ENCODE measurements at regions not wholly inside any gene's neighbourhood (a gene's known extent, or its start where the extent isn't known, plus 50 kb on each side); places are given as distances from the start of the nearest gene placed in this dataset.

GRCh38 chr19:29420065-29420464 lies 105.7 kb upstream of the VSTM2B start:
- Histone ChIP-seq H2AFZ (ENCODE audit: low read depth, low read length) (no peak overlapping the region), H3F3A (ENCODE audit: insufficient read depth, low read length, poor library complexity, severe bottlenecking) (no peaks in the 10 kb centered on the region), H3K9me2 (ENCODE audit: insufficient read depth, low read length) (no peaks in the 10 kb centered on the region), H3K36me3 (ENCODE audit: insufficient read depth, low read length) (no peaks in the 10 kb centered on the region), H3K9me3 (ENCODE audit: low read length) (no peaks in the 10 kb centered on the region), H3K9ac (ENCODE audit: low read length) (no peak overlapping the region), H4K20me1 (ENCODE audit: insufficient read depth) (no peaks in the 10 kb centered on the region), H3K27ac (ENCODE audit: low read length) (no peak overlapping the region), H3K79me2 (replicated peaks; ENCODE audit: insufficient read depth, low read length) (no peaks in the 10 kb centered on the region), H3K4me2 (ENCODE audit: low read length) (no peak overlapping the region), H3K4me3 (ENCODE audit: low read length) (no peak overlapping the region), H3K27me3 (ENCODE audit: insufficient read depth, low read depth, low read length) (no peaks in the 10 kb centered on the region)
- no peak for TF ChIP-seq POLR2AphosphoS5 (IDR thresholded peaks at IDR 0.05)
- no peak for TF ChIP-seq CTCF (IDR thresholded peaks at IDR 0.05; ENCODE audit: poor library complexity, severe bottlenecking)
- TF ChIP-seq EZH2 (IDR thresholded peaks at IDR 0.05; ENCODE audit: borderline replicate concordance, insufficient read depth, low read length, poor library complexity, severe bottlenecking) = no peak
- no peak for TF ChIP-seq RAD21 (conservative IDR thresholded peaks at IDR 0.05)
- TF ChIP-seq SMC3 (conservative IDR thresholded peaks at IDR 0.05; ENCODE audit: poor library complexity) = no peak
- TF ChIP-seq, protein P1, sequence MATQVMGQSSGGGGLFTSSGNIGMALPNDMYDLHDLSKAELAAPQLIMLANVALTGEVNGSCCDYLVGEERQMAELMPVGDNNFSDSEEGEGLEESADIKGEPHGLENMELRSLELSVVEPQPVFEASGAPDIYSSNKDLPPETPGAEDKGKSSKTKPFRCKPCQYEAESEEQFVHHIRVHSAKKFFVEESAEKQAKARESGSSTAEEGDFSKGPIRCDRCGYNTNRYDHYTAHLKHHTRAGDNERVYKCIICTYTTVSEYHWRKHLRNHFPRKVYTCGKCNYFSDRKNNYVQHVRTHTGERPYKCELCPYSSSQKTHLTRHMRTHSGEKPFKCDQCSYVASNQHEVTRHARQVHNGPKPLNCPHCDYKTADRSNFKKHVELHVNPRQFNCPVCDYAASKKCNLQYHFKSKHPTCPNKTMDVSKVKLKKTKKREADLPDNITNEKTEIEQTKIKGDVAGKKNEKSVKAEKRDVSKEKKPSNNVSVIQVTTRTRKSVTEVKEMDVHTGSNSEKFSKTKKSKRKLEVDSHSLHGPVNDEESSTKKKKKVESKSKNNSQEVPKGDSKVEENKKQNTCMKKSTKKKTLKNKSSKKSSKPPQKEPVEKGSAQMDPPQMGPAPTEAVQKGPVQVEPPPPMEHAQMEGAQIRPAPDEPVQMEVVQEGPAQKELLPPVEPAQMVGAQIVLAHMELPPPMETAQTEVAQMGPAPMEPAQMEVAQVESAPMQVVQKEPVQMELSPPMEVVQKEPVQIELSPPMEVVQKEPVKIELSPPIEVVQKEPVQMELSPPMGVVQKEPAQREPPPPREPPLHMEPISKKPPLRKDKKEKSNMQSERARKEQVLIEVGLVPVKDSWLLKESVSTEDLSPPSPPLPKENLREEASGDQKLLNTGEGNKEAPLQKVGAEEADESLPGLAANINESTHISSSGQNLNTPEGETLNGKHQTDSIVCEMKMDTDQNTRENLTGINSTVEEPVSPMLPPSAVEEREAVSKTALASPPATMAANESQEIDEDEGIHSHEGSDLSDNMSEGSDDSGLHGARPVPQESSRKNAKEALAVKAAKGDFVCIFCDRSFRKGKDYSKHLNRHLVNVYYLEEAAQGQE (IDR thresholded peaks at IDR 0.05; ENCODE audit: borderline replicate concordance) = no peak
- no peak for TF ChIP-seq MXI1 (conservative IDR thresholded peaks at IDR 0.05; ENCODE audit: poor library complexity, severe bottlenecking)
- TF ChIP-seq TAF1 (IDR thresholded peaks at IDR 0.05; ENCODE audit: low read depth) = no peak
- TF ChIP-seq EP300 (conservative IDR thresholded peaks at IDR 0.05; ENCODE audit: poor library complexity, severe bottlenecking) = no peak

DNA sequence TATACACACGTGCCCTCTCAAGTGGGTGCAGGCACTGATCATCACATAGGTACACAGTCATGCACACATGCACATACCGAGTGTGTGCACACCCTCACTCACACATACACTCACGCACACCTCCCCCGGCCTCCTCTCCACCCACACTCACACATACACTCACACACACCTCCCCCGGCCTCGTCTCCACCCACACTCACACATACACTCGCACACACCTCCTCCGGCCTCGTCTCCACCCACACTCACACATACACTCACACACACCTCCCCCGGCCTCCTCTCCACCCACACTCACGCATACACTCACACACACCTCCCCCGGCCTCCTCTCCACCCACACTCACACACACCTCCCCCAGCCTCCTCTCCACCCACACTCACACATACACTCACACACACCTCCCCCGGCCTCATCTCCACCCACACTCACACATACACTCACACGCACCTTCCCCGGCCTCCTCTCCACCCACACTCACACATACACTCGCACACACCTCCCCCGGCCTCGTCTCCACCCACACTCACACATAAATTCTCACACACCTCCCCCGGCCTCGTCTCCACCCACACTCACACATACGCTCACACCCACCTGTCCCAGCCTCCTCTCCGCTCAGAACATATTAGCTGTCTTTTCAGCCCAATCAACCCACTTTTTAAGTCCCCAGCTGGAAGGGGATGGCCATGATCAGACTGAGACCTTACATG lies 105.2 kb upstream of the VSTM2B start:
- H3K9me3 ChIP-seq (ENCODE audit: low read length) = no peaks in the 10 kb centered on the region
- H2AFZ ChIP-seq (ENCODE audit: low read depth, low read length) = no peak overlapping the region
- no peak overlapping the region for H3K27ac ChIP-seq (ENCODE audit: low read length)
- H4K20me1 ChIP-seq (ENCODE audit: insufficient read depth) = no peaks in the 10 kb centered on the region
- no peaks in the 10 kb centered on the region for H3K79me2 ChIP-seq (replicated peaks; ENCODE audit: insufficient read depth, low read length)
- H3K36me3 ChIP-seq (ENCODE audit: insufficient read depth, low read length) = no peaks in the 10 kb centered on the region
- no peaks in the 10 kb centered on the region for H3F3A ChIP-seq (ENCODE audit: insufficient read depth, low read length, poor library complexity, severe bottlenecking)
- H3K4me2 ChIP-seq (ENCODE audit: low read length) = no peak overlapping the region
- no peak overlapping the region for H3K4me3 ChIP-seq (ENCODE audit: low read length)
- no peaks in the 10 kb centered on the region for H3K27me3 ChIP-seq (ENCODE audit: insufficient read depth, low read depth, low read length)
- H3K9ac ChIP-seq (ENCODE audit: low read length) = no peak overlapping the region
- H3K9me2 ChIP-seq (ENCODE audit: insufficient read depth, low read length) = no peaks in the 10 kb centered on the region
- TF ChIP-seq EP300 (conservative IDR thresholded peaks at IDR 0.05; ENCODE audit: poor library complexity, severe bottlenecking) = no peak
- TF ChIP-seq SMC3 (conservative IDR thresholded peaks at IDR 0.05; ENCODE audit: poor library complexity) = no peak
- no peak for TF ChIP-seq EZH2 (IDR thresholded peaks at IDR 0.05; ENCODE audit: borderline replicate concordance, insufficient read depth, low read length, poor library complexity, severe bottlenecking)
- TF ChIP-seq MXI1 (conservative IDR thresholded peaks at IDR 0.05; ENCODE audit: poor library complexity, severe bottlenecking) = no peak
- no peak for TF ChIP-seq POLR2AphosphoS5 (IDR thresholded peaks at IDR 0.05)
- TF ChIP-seq, protein P1 (IDR thresholded peaks at IDR 0.05; ENCODE audit: borderline replicate concordance) = no peak
- no peak for TF ChIP-seq CTCF (IDR thresholded peaks at IDR 0.05; ENCODE audit: poor library complexity, severe bottlenecking)
- TF ChIP-seq TAF1 (IDR thresholded peaks at IDR 0.05; ENCODE audit: low read depth) = no peak
- TF ChIP-seq RAD21 (conservative IDR thresholded peaks at IDR 0.05) = no peak

All from neural cell (in vitro differentiated cells).